ENCODE measurements at regions not wholly inside any gene's neighbourhood (a gene's known extent, or its start where the extent isn't known, plus 50 kb on each side); places are given as distances from the start of the nearest gene placed in this dataset.

DNA sequence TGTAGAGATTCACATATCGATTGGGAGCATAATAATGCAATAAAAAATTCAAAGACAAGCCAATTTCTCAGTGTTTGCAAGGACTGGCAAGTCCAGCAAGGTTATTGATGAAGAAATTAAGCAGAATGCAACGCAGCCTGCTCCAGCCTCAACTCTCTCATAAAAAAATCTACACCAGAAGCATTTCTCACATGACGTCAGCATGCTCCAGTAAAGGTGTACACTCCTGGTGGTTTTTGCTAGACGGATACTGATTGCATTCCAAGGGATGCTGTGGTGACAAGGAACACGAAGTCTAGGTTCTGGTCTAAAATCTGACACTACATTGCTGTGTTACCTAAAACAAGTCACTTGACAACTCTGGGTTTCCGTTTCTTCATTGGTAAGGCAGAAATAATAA, 131.9 kb upstream of the PRNP start:
- TF ChIP-seq, protein P1, sequence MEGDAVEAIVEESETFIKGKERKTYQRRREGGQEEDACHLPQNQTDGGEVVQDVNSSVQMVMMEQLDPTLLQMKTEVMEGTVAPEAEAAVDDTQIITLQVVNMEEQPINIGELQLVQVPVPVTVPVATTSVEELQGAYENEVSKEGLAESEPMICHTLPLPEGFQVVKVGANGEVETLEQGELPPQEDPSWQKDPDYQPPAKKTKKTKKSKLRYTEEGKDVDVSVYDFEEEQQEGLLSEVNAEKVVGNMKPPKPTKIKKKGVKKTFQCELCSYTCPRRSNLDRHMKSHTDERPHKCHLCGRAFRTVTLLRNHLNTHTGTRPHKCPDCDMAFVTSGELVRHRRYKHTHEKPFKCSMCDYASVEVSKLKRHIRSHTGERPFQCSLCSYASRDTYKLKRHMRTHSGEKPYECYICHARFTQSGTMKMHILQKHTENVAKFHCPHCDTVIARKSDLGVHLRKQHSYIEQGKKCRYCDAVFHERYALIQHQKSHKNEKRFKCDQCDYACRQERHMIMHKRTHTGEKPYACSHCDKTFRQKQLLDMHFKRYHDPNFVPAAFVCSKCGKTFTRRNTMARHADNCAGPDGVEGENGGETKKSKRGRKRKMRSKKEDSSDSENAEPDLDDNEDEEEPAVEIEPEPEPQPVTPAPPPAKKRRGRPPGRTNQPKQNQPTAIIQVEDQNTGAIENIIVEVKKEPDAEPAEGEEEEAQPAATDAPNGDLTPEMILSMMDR (IDR thresholded peaks at IDR 0.05; ENCODE audit: unreplicated experiment in 3 of 3): no peak
- Mint-ChIP-seq H3K36me3 (ENCODE audit: low read depth) (no peaks in the 10 kb centered on the region), H3K27me3 (ENCODE audit: low read depth) (peaks cover 16% of the 10 kb centered on the region), H3K4me1 (no peaks in the 10 kb centered on the region), H3K9me3 (peaks cover 3% of the 10 kb centered on the region), H3K4me3 (no peak overlapping the region), H3K27ac (no peak overlapping the region)

DNA sequence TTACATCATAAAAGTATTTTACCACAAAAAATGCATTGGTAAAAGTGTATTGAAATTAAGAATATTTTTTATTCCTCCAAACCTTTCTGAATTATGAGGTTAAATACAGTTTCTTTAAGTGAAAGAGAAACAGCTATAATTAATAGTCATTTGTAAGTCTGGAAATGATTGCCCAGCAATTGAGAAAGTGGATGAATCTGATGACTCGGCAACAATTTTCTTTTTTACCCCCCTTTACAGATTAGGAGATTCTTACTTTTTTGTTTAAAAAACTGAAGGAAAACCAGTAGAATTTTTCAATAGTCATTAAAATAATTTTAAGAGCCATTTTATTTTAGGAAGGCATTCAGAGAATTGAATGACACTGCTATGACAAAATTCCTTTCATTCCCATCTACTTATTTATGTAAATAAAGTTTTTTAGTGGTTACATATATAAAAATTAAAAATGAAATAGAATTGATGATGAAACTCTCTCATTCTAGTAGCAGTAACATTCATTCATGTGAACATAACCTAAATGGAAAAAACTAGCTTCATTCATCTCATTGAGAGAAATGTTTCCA, 134.1 kb upstream of the PRNP start:
- no peaks in the 10 kb centered on the region for H3K4me1 Mint-ChIP-seq
- TF ChIP-seq, protein P1 (IDR thresholded peaks at IDR 0.05; ENCODE audit: unreplicated experiment in 3 of 3): no peak
- no peaks in the 10 kb centered on the region for H3K36me3 Mint-ChIP-seq (ENCODE audit: low read depth)
- H3K4me3 Mint-ChIP-seq: no peak overlapping the region
- no peaks in the 10 kb centered on the region for H3K9me3 Mint-ChIP-seq
- H3K27me3 Mint-ChIP-seq (ENCODE audit: low read depth): peaks cover 19% of the 10 kb centered on the region
- no peak overlapping the region for H3K27ac Mint-ChIP-seq

DNA sequence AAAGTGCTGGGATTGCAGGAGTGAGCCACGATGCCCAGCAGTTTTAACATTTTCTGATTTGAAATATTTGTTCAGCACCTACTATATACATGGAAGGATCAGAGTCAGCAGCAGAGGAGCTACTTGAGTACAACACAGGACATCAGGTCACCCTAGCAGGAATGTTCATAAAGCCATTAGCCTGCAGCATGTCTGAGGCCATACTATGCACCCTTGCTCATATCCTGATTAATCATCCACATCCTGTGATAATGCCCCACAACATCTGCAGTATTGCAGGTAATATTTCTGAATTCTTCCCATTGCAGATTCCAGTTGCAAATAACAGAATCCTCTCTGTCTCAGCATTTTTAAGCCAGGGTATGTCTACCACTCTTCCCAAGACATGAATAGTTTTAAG, 135.5 kb upstream of the PRNP start:
- H3K4me1 Mint-ChIP-seq: no peaks in the 10 kb centered on the region
- H3K9me3 Mint-ChIP-seq: no peaks in the 10 kb centered on the region
- no peaks in the 10 kb centered on the region for H3K36me3 Mint-ChIP-seq (ENCODE audit: low read depth)
- H3K4me3 Mint-ChIP-seq: no peak overlapping the region
- H3K27me3 Mint-ChIP-seq (ENCODE audit: low read depth): peaks cover 28% of the 10 kb centered on the region
- TF ChIP-seq, protein P1 (IDR thresholded peaks at IDR 0.05; ENCODE audit: unreplicated experiment in 3 of 3): no peak
- no peak overlapping the region for H3K27ac Mint-ChIP-seq

DNA sequence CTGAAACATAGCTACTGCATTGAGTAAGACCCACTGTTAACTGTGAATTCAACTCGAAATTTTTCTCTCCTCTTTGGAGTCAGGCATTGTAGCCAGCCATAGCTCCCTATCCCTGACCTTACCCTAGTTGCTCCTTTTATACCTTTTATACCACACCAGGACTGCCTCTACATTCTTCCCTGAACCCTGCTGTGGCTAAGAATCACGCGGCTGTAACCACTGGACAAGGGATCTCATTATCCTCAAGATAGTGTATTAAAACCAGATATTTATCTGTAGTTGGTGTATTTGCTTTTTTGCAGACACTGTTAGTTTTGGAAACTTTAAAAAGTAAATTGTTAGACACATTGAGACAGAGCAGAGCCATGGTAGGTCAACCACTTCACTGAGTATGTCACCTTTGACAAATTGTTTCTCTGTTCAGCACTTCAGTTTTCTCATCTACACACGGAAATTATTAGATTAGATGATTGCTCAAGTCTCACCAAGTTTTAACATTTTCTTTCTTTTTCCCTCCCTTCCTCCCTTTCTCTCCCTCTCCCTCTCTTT, 136.5 kb upstream of the PRNP start:
- Mint-ChIP-seq H3K36me3 (ENCODE audit: low read depth) (no peaks in the 10 kb centered on the region), H3K27me3 (ENCODE audit: low read depth) (peaks cover 34% of the 10 kb centered on the region), H3K4me1 (no peaks in the 10 kb centered on the region), H3K27ac (no peak overlapping the region), H3K4me3 (no peak overlapping the region), H3K9me3 (no peaks in the 10 kb centered on the region)
- TF ChIP-seq, protein P1 (IDR thresholded peaks at IDR 0.05; ENCODE audit: unreplicated experiment in 3 of 3): no peak

DNA sequence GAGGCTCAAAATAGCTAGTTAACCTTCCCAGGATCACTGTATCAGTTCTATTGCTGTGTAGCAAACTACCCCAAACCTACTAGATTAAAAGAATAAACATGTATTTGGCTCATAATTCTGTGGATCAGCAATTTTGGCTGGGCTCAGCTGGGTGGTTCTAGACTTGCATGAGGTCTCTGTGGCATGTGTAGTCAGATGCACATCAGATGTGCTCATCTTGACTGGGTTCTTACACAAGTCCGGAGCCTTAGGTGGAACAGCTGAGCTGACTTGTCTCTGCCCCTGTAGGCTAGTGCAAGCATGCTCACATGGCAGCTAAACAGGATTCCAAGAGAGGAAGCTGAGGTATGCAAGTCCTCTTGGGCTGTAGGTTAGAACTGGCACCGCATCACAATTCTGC, 137.7 kb upstream of the PRNP start:
- H3K36me3 Mint-ChIP-seq (ENCODE audit: low read depth): no peaks in the 10 kb centered on the region
- H3K4me3 Mint-ChIP-seq: no peak overlapping the region
- TF ChIP-seq, protein P1 (IDR thresholded peaks at IDR 0.05; ENCODE audit: unreplicated experiment in 3 of 3): no peak
- no peaks in the 10 kb centered on the region for H3K9me3 Mint-ChIP-seq
- peaks cover 29% of the 10 kb centered on the region for H3K27me3 Mint-ChIP-seq (ENCODE audit: low read depth)
- H3K27ac Mint-ChIP-seq: no peak overlapping the region
- no peaks in the 10 kb centered on the region for H3K4me1 Mint-ChIP-seq

DNA sequence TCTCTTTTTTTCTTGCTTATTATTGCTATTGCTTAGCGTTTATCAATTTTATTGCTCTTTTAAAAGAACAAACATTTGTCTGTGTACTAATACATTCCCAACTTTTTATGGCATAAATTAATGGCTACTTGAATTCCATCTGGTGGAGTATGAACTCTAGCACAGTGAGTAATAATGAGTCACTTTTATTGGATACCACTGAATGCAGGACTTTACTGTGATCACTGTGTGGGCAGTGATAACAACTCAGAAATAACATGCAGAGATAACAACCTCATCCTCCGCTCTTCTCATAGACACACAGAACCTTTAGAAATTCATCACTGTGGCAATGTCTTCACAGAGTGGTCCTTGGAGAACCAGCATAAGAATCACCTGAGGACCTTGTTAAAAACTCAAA, 139.5 kb upstream of the PRNP start:
- no peak overlapping the region for H3K4me3 Mint-ChIP-seq
- H3K36me3 Mint-ChIP-seq (ENCODE audit: low read depth): no peaks in the 10 kb centered on the region
- H3K9me3 Mint-ChIP-seq: no peaks in the 10 kb centered on the region
- TF ChIP-seq, protein P1 (IDR thresholded peaks at IDR 0.05; ENCODE audit: unreplicated experiment in 3 of 3): no peak
- no peak overlapping the region for H3K27ac Mint-ChIP-seq
- H3K27me3 Mint-ChIP-seq (ENCODE audit: low read depth): peaks cover 25% of the 10 kb centered on the region
- no peaks in the 10 kb centered on the region for H3K4me1 Mint-ChIP-seq
